ENCODE measurements at regions not wholly inside any gene's neighbourhood (a gene's known extent, or its start where the extent isn't known, plus 50 kb on each side); places are given as distances from the start of the nearest gene placed in this dataset.
"Not testable (repeated sequence)": the region's sequence is repeated elsewhere in the genome, so short reads cannot be mapped to it uniquely, and the experiment has no call there.

- not testable (repeated sequence) for TF ChIP-seq CTCF, POLR2A, POLR2AphosphoS5, EP300 (IDR thresholded peaks at IDR 0.05)
These were observed 109.3 kb upstream of the ZNF658 start for GRCh38 chr9:66791092-66791750.

All from gastroesophageal sphincter (tissue), 3 donors.